H1 (cell line): ENCODE measurements at regions not wholly inside any gene's neighbourhood (a gene's known extent, or its start where the extent isn't known, plus 50 kb on each side); places are given as distances from the start of the nearest gene placed in this dataset.

Experiments used
- CTCF ChIA-PET: fragments of 300-600 bp; sonication (Branson Sonifier 250); formaldehyde crosslinking; loops from one replicate; lab custom pipeline; 2021; ENCODE audit not compliant: partially characterized antibody; lab: Charles Lee
- POLR2A ChIA-PET: fragments of 300-600 bp; sonication (Branson Sonifier 250); formaldehyde crosslinking; loops from one replicate; lab custom pipeline; 2021; ENCODE audit warnings: inconsistent platforms; ENCODE audit not compliant: partially characterized antibody; lab: Charles Lee
- DNase-seq, 2 experiments: peaks; one replicate each; pipeline versions ENCODE4 v3.0.0 to v3.0.0-alpha.2; 2010 to 2022; ENCODE audit warnings: low spot score in 2 of 2, low read depth in 1 of 2, mixed read lengths in 1 of 2
- FAIRE-seq: peaks from 2 replicates; lab custom pipeline; 2011; peaks lifted over from hg19 to GRCh38; lab: Jason Lieb, UNC
- H2AFZ ChIP-seq: 2 replicates; pipeline ENCODE4 v1.8.1; 2012; ENCODE audit warnings: low read length, inconsistent platforms
- H2AK5ac ChIP-seq: 2 replicates; pipeline ENCODE4 v1.6.1; 2013; ENCODE audit warnings: low read depth, low read length
- H2BK120ac ChIP-seq: replicated peaks from 2 replicates; pipeline ENCODE3; 2013; ENCODE audit warnings: low read depth, low read length, inconsistent platforms
- H2BK12ac ChIP-seq: 2 replicates; pipeline ENCODE4 v1.6.1; 2013; ENCODE audit warnings: low read depth, low read length
- H2BK15ac ChIP-seq: 2 replicates; pipeline ENCODE4 v1.6.1; 2013; ENCODE audit warnings: low read length
- H2BK20ac ChIP-seq: 2 replicates; pipeline ENCODE4 v1.6.1; 2013; ENCODE audit warnings: low read length
- H2BK5ac ChIP-seq: 2 replicates; pipeline ENCODE4 v1.6.1; 2013; ENCODE audit warnings: low read depth, low read length
- H3K14ac ChIP-seq: 2 replicates; pipeline ENCODE4 v1.6.1; 2013; ENCODE audit warnings: inconsistent platforms; ENCODE audit not compliant: insufficient read length
- H3K18ac ChIP-seq: 2 replicates; pipeline ENCODE4 v1.6.1; 2013; ENCODE audit warnings: low read length; ENCODE audit errors: extremely low read depth
- H3K23ac ChIP-seq: 2 replicates; pipeline ENCODE4 v1.6.1; 2013; ENCODE audit warnings: inconsistent platforms; ENCODE audit not compliant: insufficient read length
- H3K23me2 ChIP-seq: 2 replicates; pipeline ENCODE4 v1.6.1; 2013; ENCODE audit warnings: low read depth, low read length
- H3K27ac ChIP-seq: 2 replicates; pipeline ENCODE4 v1.6.1; 2011; ENCODE audit warnings: low read depth, low read length, inconsistent platforms
- H3K27me3 ChIP-seq, 4 experiments: replicated peaks in 1 of 4; 1 replicate in 1 of 4; 2 replicates in 3 of 4; pipeline versions ENCODE4 v1.6.1 to v1.8.1; 2011 to 2013; ENCODE audit warnings: low read length in 3 of 4, mild to moderate bottlenecking in 3 of 4, inconsistent platforms in 2 of 4, mixed read lengths in 2 of 4, moderate library complexity in 1 of 4; ENCODE audit not compliant: control insufficient read depth in 3 of 4, insufficient read depth in 3 of 4; ENCODE audit errors: extremely low read depth in 1 of 4
- H3K36me3 ChIP-seq, 4 experiments: 2 replicates each; pipeline versions ENCODE4 v1.6.1 to v1.8.1; 2011 to 2013; ENCODE audit warnings: mild to moderate bottlenecking in 4 of 4, low read length in 3 of 4, moderate library complexity in 2 of 4, control low read depth in 1 of 4, inconsistent platforms in 1 of 4; ENCODE audit not compliant: insufficient read depth in 4 of 4, control insufficient read depth in 2 of 4
- H3K4ac ChIP-seq: replicated peaks from 2 replicates; pipeline ENCODE3; 2013; ENCODE audit warnings: low read length, low read depth, mixed read lengths, inconsistent platforms; ENCODE audit not compliant: insufficient read length
- H3K4me1 ChIP-seq, 4 experiments: replicated peaks in 1 of 4; 1 replicate in 1 of 4; 2 replicates in 3 of 4; pipeline versions ENCODE4 v1.6.1 to v1.8.1; 2011 to 2013; ENCODE audit warnings: low read length in 3 of 4, inconsistent platforms in 2 of 4, mixed read lengths in 1 of 4; ENCODE audit not compliant: insufficient read depth in 4 of 4, control insufficient read depth in 3 of 4
- H3K4me2 ChIP-seq, 2 experiments: 2 replicates each; pipeline versions ENCODE4 v1.6.1 to v1.8.1; 2011 to 2013; ENCODE audit warnings: low read depth in 2 of 2, low read length in 2 of 2, control low read depth in 1 of 2, inconsistent platforms in 1 of 2, mild to moderate bottlenecking in 1 of 2; ENCODE audit not compliant: insufficient read depth in 1 of 2
- H3K4me3 ChIP-seq, 4 experiments: fragments of 200-600, 300-600 bp in 1 of 4; sonication (generic), shearing (Covaris generic), sonication (Bioruptor Twin) in 1 of 4; 2 replicates each; pipeline versions ENCODE4 v1.5.1 to v1.8.1; 2011 to 2016; ENCODE audit warnings: low read length in 4 of 4, low read depth in 3 of 4, control low read depth in 2 of 4, inconsistent platforms in 2 of 4, mild to moderate bottlenecking in 2 of 4, mixed read lengths in 1 of 4, moderate library complexity in 1 of 4; ENCODE audit not compliant: insufficient read depth in 2 of 4; ENCODE audit errors: extremely low read depth in 1 of 4
- H3K56ac ChIP-seq: replicated peaks from 2 replicates; pipeline ENCODE3; 2013; ENCODE audit warnings: low read depth, mild to moderate bottlenecking, mixed read lengths, low read length, inconsistent platforms; ENCODE audit not compliant: insufficient read length
- H3K79me1 ChIP-seq: 2 replicates; pipeline ENCODE4 v1.6.1; 2013; ENCODE audit warnings: low read depth, low read length, control low read depth
- H3K79me2 ChIP-seq, 2 experiments: 2 replicates each; pipeline versions ENCODE4 v1.6.1 to v1.8.1; 2012 to 2013; ENCODE audit warnings: low read length in 2 of 2, mild to moderate bottlenecking in 2 of 2, inconsistent platforms in 1 of 2; ENCODE audit not compliant: insufficient read depth in 2 of 2, control insufficient read depth in 1 of 2
- H3K9ac ChIP-seq, 4 experiments: replicated peaks in 1 of 4; 1 replicate in 1 of 4; 2 replicates in 3 of 4; pipeline versions ENCODE4 v1.6.1 to v1.8.1; 2011 to 2013; ENCODE audit warnings: low read depth in 3 of 4, low read length in 3 of 4, control low read depth in 2 of 4, mild to moderate bottlenecking in 2 of 4, moderate library complexity in 2 of 4, inconsistent platforms in 1 of 4; ENCODE audit errors: extremely low read depth in 1 of 4
- H3K9me3 ChIP-seq, 2 experiments: 2 replicates each; pipeline versions ENCODE4 v1.6.1 to v1.8.1; 2012 to 2013; ENCODE audit warnings: mild to moderate bottlenecking in 2 of 2, moderate library complexity in 2 of 2, control low read depth in 1 of 2, inconsistent platforms in 1 of 2, low read depth in 1 of 2, low read length in 1 of 2, mixed read lengths in 1 of 2; ENCODE audit not compliant: insufficient read depth in 2 of 2
- H4K20me1 ChIP-seq, 2 experiments: replicated peaks in 1 of 2; 2 replicates each; pipeline versions ENCODE3 to v1.8.1; 2011 to 2013; ENCODE audit warnings: inconsistent platforms in 2 of 2, low read length in 2 of 2, mild to moderate bottlenecking in 1 of 2; ENCODE audit not compliant: insufficient read depth in 2 of 2, control insufficient read depth in 1 of 2
- H4K5ac ChIP-seq: 2 replicates; pipeline ENCODE4 v1.6.1; 2013; ENCODE audit warnings: low read length, low read depth, mixed read lengths, inconsistent platforms; ENCODE audit not compliant: insufficient read length
- H4K8ac ChIP-seq: 2 replicates; pipeline ENCODE4 v1.8.0; 2013; ENCODE audit warnings: mild to moderate bottlenecking, moderate library complexity, low read length, inconsistent platforms; ENCODE audit not compliant: insufficient read depth; ENCODE audit errors: extremely low read depth
- H4K91ac ChIP-seq: replicated peaks from 2 replicates; pipeline ENCODE3; 2013; ENCODE audit warnings: low read length, mixed read lengths, inconsistent platforms; ENCODE audit not compliant: insufficient read length
- BCL11A ChIP-seq, 2 experiments: IDR thresholded peaks; one replicate each; pipeline ENCODE4 v1.6.1; 2011; ENCODE audit warnings: low read depth in 2 of 2, low read length in 2 of 2, mild to moderate bottlenecking in 2 of 2
- EGR1 ChIP-seq: IDR thresholded peaks from 2 replicates; pipeline ENCODE4 v1.6.1; 2011; ENCODE audit warnings: low read depth, low read length, borderline replicate concordance
- KDM5A ChIP-seq: fragments of 200-600 bp; IDR thresholded peaks from 2 replicates; pipeline ENCODE4 v1.7.1; 2012; ENCODE audit warnings: mild to moderate bottlenecking, low read length, inconsistent platforms, mixed read lengths
- NANOG ChIP-seq: IDR thresholded peaks from 2 replicates; pipeline ENCODE4 v1.6.1; 2011; ENCODE audit warnings: low read length, low read depth, mild to moderate bottlenecking, inconsistent platforms; ENCODE audit not compliant: insufficient read depth, poor library complexity, severe bottlenecking
- RAD21 ChIP-seq, 2 experiments: IDR thresholded peaks in 1 of 2; conservative IDR thresholded peaks in 1 of 2; 2 replicates each; pipeline ENCODE4 v1.6.1; 2011; ENCODE audit warnings: low read depth in 2 of 2, low read length in 2 of 2, improper control_type of control experiment in 1 of 2, inconsistent platforms in 1 of 2, mild to moderate bottlenecking in 1 of 2, moderate library complexity in 1 of 2
- RBBP5 ChIP-seq: IDR thresholded peaks from 2 replicates; pipeline ENCODE4 v1.7.1; 2012; ENCODE audit warnings: low read depth, mild to moderate bottlenecking, inconsistent platforms, low read length, moderate library complexity, borderline replicate concordance
- SIN3A ChIP-seq, 2 experiments: IDR thresholded peaks in 1 of 2; conservative IDR thresholded peaks in 1 of 2; 2 replicates each; pipeline ENCODE4 v1.6.1; 2011 to 2012; ENCODE audit warnings: low read length in 2 of 2, improper control_type of control experiment in 1 of 2, low read depth in 1 of 2, mild to moderate bottlenecking in 1 of 2
- SP1 ChIP-seq: IDR thresholded peaks from 2 replicates; pipeline ENCODE4 v1.6.1; 2011; ENCODE audit warnings: low read depth, low read length
- TCF12 ChIP-seq: IDR thresholded peaks from 2 replicates; pipeline ENCODE4 v1.6.1; 2011; ENCODE audit warnings: low read depth, mild to moderate bottlenecking, low read length
- WGBS, 2 experiments: shearing (Covaris generic) in 1 of 2; methylation state at CpG; one replicate each; pipeline versions ENCODE4 v1.1.6 to v1.1.7; 2013 to 2015; ENCODE audit warnings: low lambda C conversion rate in 2 of 2, mixed read lengths in 2 of 2, inconsistent platforms in 1 of 2, low coverage in 1 of 2, missing lambda C conversion rate in 1 of 2; ENCODE audit not compliant: insufficient replicate concordance in 2 of 2, insufficient coverage in 1 of 2, insufficient read length in 1 of 2; ENCODE audit errors: extremely low coverage in 1 of 2, missing lambda C conversion rate in 1 of 2; 5-methylcytosine and 5-hydroxymethylcytosine counted together
- TF ChIP-seq, protein P1 (sequence below), 3 experiments: IDR thresholded peaks; 1 replicate in 2 of 3; 2 replicates in 1 of 3; pipeline versions ENCODE4 v1.5.1 to v1.6.1; 2011; ENCODE audit warnings: low read length in 3 of 3, mild to moderate bottlenecking in 3 of 3, inconsistent platforms in 2 of 3, low read depth in 1 of 3, moderate library complexity in 1 of 3; ENCODE audit not compliant: insufficient read depth in 1 of 3; ENCODE audit errors: control extremely low read depth in 1 of 3

GRCh38 chr12:63420206-63420644, 248.1 kb downstream of the DPY19L2 start:
- no peak overlapping the region for H2BK15ac ChIP-seq
- H3K4me1 ChIP-seq: peaks cover 0 to 7% (median 0%) of the 10 kb centered on the region in 4 experiments; a peak in 2 of 7 replicates
- H2BK120ac ChIP-seq: peak overlapping the region; percentile 4
- peak overlapping the region in 1 of 2 experiments; percentile 40; a peak in 1 of 4 replicates for H3K4me2 ChIP-seq
- WGBS, 2 experiments: 25% methylated on average over 6 of the region's 6 CpGs; no CpG with 5 or more reads in 1 of the 2 experiments
- no peaks in the 10 kb centered on the region for H3K79me2 ChIP-seq
- ChIA-PET POLR2A (no interaction called here), CTCF (interaction anchor here (0.6 to 1.6 kb wide), 14 partner anchors 9 to 316 kb away, joined by 3 to 7 read pairs (median 4); partner anchors contain the start of gene AVPR1A)
- H3K9ac ChIP-seq: no peak overlapping the region
- H3K23ac ChIP-seq: no peak overlapping the region
- no peak overlapping the region; the same call in 1 of the 2 replicates for H2BK12ac ChIP-seq
- no peak overlapping the region for H3K56ac ChIP-seq
- H2BK5ac ChIP-seq: no peak overlapping the region
- no peaks in the 10 kb centered on the region for H3K36me3 ChIP-seq
- no peaks in the 10 kb centered on the region for H4K20me1 ChIP-seq
- H3K27ac ChIP-seq: no peak overlapping the region
- H2BK20ac ChIP-seq: no peak overlapping the region
- no peak overlapping the region for H3K4ac ChIP-seq
- H3K27me3 ChIP-seq: no peaks in the 10 kb centered on the region
- peak overlapping the region; percentile 85; the same call in 1 of the 2 replicates for H2AFZ ChIP-seq
- H2AK5ac ChIP-seq: no peak overlapping the region
- H3K9me3 ChIP-seq: no peaks in the 10 kb centered on the region
- no peak overlapping the region for H3K14ac ChIP-seq
- peaks cover 4% of the 10 kb centered on the region; the same call in 1 of the 2 replicates for H3K23me2 ChIP-seq
- peak; percentile 58 to 82 for DNase-seq
- H4K91ac ChIP-seq: no peak overlapping the region
- no peak overlapping the region for H4K8ac ChIP-seq
- no peak overlapping the region for H4K5ac ChIP-seq
- 0 out of 8 replicates have a peak overlapping the region, but pooled peaks of 1 of the 4 experiments have one; percentile 28 for H3K4me3 ChIP-seq
- FAIRE-seq: peak; percentile 99
- H3K79me1 ChIP-seq: no peaks in the 10 kb centered on the region
- no peak overlapping the region for H3K18ac ChIP-seq
- no peak for TF ChIP-seq BCL11A (IDR thresholded peaks at IDR 0.05; ENCODE audit: low read depth in 2 of 2, low read length in 2 of 2)
- no peak for TF ChIP-seq RBBP5
- peak; percentile 37; the same call in 1 of the 2 replicates for TF ChIP-seq SP1
- TF ChIP-seq, protein P1, sequence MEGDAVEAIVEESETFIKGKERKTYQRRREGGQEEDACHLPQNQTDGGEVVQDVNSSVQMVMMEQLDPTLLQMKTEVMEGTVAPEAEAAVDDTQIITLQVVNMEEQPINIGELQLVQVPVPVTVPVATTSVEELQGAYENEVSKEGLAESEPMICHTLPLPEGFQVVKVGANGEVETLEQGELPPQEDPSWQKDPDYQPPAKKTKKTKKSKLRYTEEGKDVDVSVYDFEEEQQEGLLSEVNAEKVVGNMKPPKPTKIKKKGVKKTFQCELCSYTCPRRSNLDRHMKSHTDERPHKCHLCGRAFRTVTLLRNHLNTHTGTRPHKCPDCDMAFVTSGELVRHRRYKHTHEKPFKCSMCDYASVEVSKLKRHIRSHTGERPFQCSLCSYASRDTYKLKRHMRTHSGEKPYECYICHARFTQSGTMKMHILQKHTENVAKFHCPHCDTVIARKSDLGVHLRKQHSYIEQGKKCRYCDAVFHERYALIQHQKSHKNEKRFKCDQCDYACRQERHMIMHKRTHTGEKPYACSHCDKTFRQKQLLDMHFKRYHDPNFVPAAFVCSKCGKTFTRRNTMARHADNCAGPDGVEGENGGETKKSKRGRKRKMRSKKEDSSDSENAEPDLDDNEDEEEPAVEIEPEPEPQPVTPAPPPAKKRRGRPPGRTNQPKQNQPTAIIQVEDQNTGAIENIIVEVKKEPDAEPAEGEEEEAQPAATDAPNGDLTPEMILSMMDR (IDR thresholded peaks at IDR 0.05; ENCODE audit: control extremely low read depth in 1 of 3, insufficient read depth in 1 of 3, low read depth in 1 of 3, low read length in 3 of 3): peak; percentile 43 to 79 (median 72)
- TF ChIP-seq SIN3A (conservative IDR thresholded peaks at IDR 0.05 in 1 of 2, IDR thresholded peaks at IDR 0.05 in 1 of 2; ENCODE audit: low read depth in 1 of 2, low read length in 2 of 2): no peak
- TF ChIP-seq KDM5A: no peak
- peak; percentile 82 to 88 for TF ChIP-seq RAD21 (IDR thresholded peaks at IDR 0.05 in 1 of 2, conservative IDR thresholded peaks at IDR 0.05 in 1 of 2; ENCODE audit: low read depth in 2 of 2, low read length in 2 of 2)
- peak; percentile 58 for TF ChIP-seq EGR1
- peak; percentile 52 for TF ChIP-seq NANOG
- TF ChIP-seq TCF12: 0 out of 2 replicates have a peak, but pooled peaks have one; percentile 37
